ENCODE measurements at regions not wholly inside any gene's neighbourhood (a gene's known extent, or its start where the extent isn't known, plus 50 kb on each side); places are given as distances from the start of the nearest gene placed in this dataset.
A peak's percentile ranks its signal among the peaks of the same experiment; 100 is the strongest.

GRCh38 chr17:73994946-73995345 lies 208.5 kb upstream of the RPL38 start:
- Histone ChIP-seq H3K4me3 (no peak overlapping the region), H3K4me1 (no peaks in the 10 kb centered on the region), H3K9me3 (no peaks in the 10 kb centered on the region), H3K36me3 (no peaks in the 10 kb centered on the region), H3K27me3 (ENCODE audit: low read depth) (peaks cover 8% of the 10 kb centered on the region), H3K27ac (no peak overlapping the region)
- ATAC-seq (no peak), DNase-seq (no peak)
- intact Hi-C loops (cut with DNase I): no loop called here
- TF ChIP-seq, protein P1, sequence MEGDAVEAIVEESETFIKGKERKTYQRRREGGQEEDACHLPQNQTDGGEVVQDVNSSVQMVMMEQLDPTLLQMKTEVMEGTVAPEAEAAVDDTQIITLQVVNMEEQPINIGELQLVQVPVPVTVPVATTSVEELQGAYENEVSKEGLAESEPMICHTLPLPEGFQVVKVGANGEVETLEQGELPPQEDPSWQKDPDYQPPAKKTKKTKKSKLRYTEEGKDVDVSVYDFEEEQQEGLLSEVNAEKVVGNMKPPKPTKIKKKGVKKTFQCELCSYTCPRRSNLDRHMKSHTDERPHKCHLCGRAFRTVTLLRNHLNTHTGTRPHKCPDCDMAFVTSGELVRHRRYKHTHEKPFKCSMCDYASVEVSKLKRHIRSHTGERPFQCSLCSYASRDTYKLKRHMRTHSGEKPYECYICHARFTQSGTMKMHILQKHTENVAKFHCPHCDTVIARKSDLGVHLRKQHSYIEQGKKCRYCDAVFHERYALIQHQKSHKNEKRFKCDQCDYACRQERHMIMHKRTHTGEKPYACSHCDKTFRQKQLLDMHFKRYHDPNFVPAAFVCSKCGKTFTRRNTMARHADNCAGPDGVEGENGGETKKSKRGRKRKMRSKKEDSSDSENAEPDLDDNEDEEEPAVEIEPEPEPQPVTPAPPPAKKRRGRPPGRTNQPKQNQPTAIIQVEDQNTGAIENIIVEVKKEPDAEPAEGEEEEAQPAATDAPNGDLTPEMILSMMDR (IDR thresholded peaks at IDR 0.05): no peak

- Histone ChIP-seq H3K27me3 (ENCODE audit: low read depth) (peaks cover 3% of the 10 kb centered on the region), H3K4me1 (no peaks in the 10 kb centered on the region), H3K9me3 (no peaks in the 10 kb centered on the region), H3K4me3 (no peak overlapping the region), H3K27ac (no peak overlapping the region), H3K36me3 (no peaks in the 10 kb centered on the region)
- TF ChIP-seq, protein P1 (IDR thresholded peaks at IDR 0.05): no peak
- ATAC-seq (no peak), DNase-seq (no peak)
- intact Hi-C loops (cut with DNase I): no loop called here
These were observed 206.4 kb upstream of the RPL38 start for GRCh38 chr17:73997059-73997458.

DNA sequence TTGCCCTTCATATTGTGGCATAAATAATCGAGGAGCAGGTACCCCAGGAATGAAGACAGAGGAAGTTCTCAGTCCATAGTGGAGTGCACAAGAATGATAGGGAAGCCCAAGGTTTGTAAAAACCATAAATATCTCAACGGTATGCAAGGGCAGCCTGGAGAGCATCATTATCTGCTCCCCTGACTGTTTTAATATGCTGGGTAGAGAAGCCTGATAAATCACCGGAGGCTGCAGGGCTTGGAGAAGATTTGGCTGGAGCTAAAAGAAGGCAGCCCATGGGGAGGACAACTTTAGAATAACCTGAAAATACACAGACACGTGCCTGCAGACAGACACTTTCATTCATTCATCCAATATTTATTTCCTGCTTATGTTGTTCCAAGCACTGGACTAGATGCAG lies 205.2 kb upstream of the RPL38 start:
- no peaks in the 10 kb centered on the region for H3K36me3 ChIP-seq
- H3K4me3 ChIP-seq: no peak overlapping the region
- H3K9me3 ChIP-seq: no peaks in the 10 kb centered on the region
- TF ChIP-seq, protein P1 (IDR thresholded peaks at IDR 0.05): no peak
- no peak for DNase-seq
- H3K27ac ChIP-seq: no peak overlapping the region
- peaks cover 3% of the 10 kb centered on the region for H3K27me3 ChIP-seq (ENCODE audit: low read depth)
- intact Hi-C loops (cut with DNase I): no loop called here
- no peaks in the 10 kb centered on the region for H3K4me1 ChIP-seq
- no peak for ATAC-seq

DNA sequence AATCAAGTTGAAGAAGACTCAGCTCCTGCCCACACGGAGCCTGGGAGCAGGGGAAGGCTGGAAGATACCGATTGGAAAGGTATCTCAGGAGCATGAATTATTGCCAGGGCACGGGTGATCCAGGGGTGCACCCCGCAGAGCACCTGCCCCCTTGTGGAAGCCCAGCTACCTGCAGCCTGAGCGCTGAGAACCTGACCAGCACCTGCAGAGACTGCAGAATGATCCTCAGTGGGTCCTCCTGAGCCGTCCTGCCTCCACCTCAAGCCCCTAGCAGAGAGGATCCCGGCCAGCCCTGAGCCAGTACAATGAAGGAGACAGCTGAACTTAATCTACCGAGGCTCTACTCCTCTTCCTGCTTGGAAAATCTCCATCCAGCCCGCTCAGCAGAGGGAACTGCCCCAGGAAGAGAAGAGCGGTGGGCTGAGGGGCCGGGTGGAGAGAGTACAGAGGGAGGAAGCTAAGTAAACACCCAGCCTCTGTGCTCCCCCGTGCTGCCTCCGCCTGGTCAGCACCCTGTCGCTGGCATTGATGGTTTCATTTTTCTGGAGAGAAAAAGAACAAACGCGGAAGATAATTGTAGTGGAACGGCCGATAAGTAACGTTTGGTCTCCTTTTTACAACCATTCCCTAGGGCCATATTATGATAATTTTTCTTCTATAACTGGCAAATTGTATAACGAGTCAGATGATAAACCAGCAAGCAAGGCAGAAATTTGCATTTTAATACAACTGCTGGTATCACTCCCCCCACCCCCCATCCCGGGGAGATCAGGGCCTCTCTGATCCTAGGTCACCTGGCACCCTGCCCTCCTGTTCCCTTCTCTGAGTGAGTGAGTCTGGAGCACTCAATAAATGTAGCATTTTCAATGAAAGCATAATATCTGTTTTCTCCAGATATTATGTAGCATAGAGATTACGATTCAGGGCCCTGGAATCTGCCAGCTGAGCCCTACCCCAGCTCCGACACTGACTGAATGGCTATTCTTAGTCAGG lies 204.5 kb upstream of the RPL38 start:
- peak; percentile 68 for DNase-seq
- no peaks in the 10 kb centered on the region for H3K4me1 ChIP-seq
- H3K4me3 ChIP-seq: no peak overlapping the region
- no peak overlapping the region for H3K27ac ChIP-seq
- no peaks in the 10 kb centered on the region for H3K27me3 ChIP-seq (ENCODE audit: low read depth)
- peak; percentile 76 to 85 for ATAC-seq
- intact Hi-C loops (cut with DNase I): no loop called here
- H3K36me3 ChIP-seq: no peaks in the 10 kb centered on the region
- TF ChIP-seq, protein P1 (IDR thresholded peaks at IDR 0.05): peak; percentile 71
- H3K9me3 ChIP-seq: no peaks in the 10 kb centered on the region

DNA sequence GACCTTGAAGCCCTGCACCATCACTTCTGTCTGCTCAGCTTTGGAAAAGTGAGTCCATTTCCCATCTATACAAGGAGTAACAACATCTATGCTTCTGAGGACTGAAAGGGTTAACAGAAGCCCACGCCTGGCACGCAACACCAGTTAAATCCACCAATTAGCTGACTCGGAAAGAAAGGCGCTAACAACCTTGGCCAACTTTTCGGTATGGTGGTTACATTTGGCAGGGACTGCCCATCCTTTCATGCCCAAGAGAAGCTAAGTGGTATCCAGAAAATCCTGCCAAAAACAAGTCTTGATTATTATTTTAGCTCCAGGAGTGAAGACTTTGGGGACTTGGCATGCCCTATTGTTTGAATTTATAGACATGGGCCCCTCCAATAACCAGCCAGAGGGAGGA lies 202.3 kb upstream of the RPL38 start:
- H3K4me3 ChIP-seq: no peak overlapping the region
- TF ChIP-seq, protein P1 (IDR thresholded peaks at IDR 0.05): no peak
- no peak overlapping the region for H3K27ac ChIP-seq
- intact Hi-C loops (cut with DNase I): no loop called here
- no peaks in the 10 kb centered on the region for H3K36me3 ChIP-seq
- H3K27me3 ChIP-seq (ENCODE audit: low read depth): peaks cover 19% of the 10 kb centered on the region
- H3K4me1 ChIP-seq: no peaks in the 10 kb centered on the region
- H3K9me3 ChIP-seq: no peaks in the 10 kb centered on the region
- no peak for DNase-seq
- ATAC-seq: no peak
